OCI-LY7 (cell line): ENCODE measurements at regions not wholly inside any gene's neighbourhood (a gene's known extent, or its start where the extent isn't known, plus 50 kb on each side); places are given as distances from the start of the nearest gene placed in this dataset.

Source experiments
- BruUV-seq: library from RNA; stranded (reverse); fragments of 400-500 nt; replicated peaks from 2 replicates; lab custom pipeline; 2021; lab: Mats Ljungman, UMichigan
- CTCF ChIA-PET: fragments of 300-600 bp; sonication (Branson Sonifier 250); formaldehyde crosslinking; loops from one replicate; lab custom pipeline; 2022; ENCODE audit warnings: antibody characterized with exemption; ENCODE audit not compliant: unreplicated experiment; lab: Charles Lee
- POLR2A ChIA-PET: fragments of 300-600 bp; sonication (Branson Sonifier 250); formaldehyde crosslinking; loops from one replicate; lab custom pipeline; 2022; ENCODE audit warnings: antibody characterized with exemption; lab: Charles Lee
- DNase-seq: peaks from one replicate; pipeline ENCODE4 v3.0.0-alpha.2; 2015; ENCODE audit warnings: low spot score
- H2AFZ ChIP-seq: fragments of 200-600 bp; sonication (generic), shearing (Covaris generic); 2 replicates; pipeline ENCODE4 v1.6.1; 2014; ENCODE audit warnings: mild to moderate bottlenecking, antibody characterized with exemption, low read length, moderate library complexity
- H3K27ac ChIP-seq: fragments of 200-600 bp; sonication (generic); 2 replicates; pipeline ENCODE4 v1.5.1; 2014; ENCODE audit warnings: mixed run types, low read depth, mild to moderate bottlenecking, moderate library complexity, low read length, inconsistent platforms; ENCODE audit not compliant: poor library complexity, severe bottlenecking
- H3K36me3 ChIP-seq: fragments of 200-600 bp; sonication (generic); 2 replicates; pipeline ENCODE4 v1.6.1; 2014; ENCODE audit warnings: mild to moderate bottlenecking, antibody characterized with exemption, low read length, moderate library complexity, mixed read lengths; ENCODE audit not compliant: insufficient read depth
- H3K4me1 ChIP-seq: fragments of 200-600 bp; sonication (generic); 2 replicates; pipeline ENCODE4 v1.5.1; 2014; ENCODE audit warnings: mild to moderate bottlenecking, low read length; ENCODE audit not compliant: insufficient read depth, poor library complexity, severe bottlenecking
- H3K4me2 ChIP-seq: fragments of 200-600 bp; sonication (generic); 2 replicates; pipeline ENCODE4 v1.6.1; 2014; ENCODE audit warnings: mild to moderate bottlenecking, low read length
- H3K4me3 ChIP-seq: fragments of 200-600 bp; sonication (generic); 2 replicates; pipeline ENCODE4 v1.5.1; 2014; ENCODE audit warnings: mild to moderate bottlenecking, low read depth, low read length; ENCODE audit not compliant: poor library complexity, severe bottlenecking
- H3K79me2 ChIP-seq: fragments of 200-600 bp; sonication (generic); 2 replicates; pipeline ENCODE4 v1.6.1; 2016; ENCODE audit warnings: low read depth, mild to moderate bottlenecking, low read length, moderate library complexity, mixed read lengths; ENCODE audit not compliant: insufficient read depth
- H3K9me2 ChIP-seq: fragments of 200-600 bp; sonication (generic); 2 replicates; pipeline ENCODE4 v1.6.1; 2016; ENCODE audit warnings: mild to moderate bottlenecking, low read length, mixed read lengths; ENCODE audit not compliant: insufficient read depth
- H3K9me3 ChIP-seq: fragments of 200-600 bp; sonication (generic); 2 replicates; pipeline ENCODE4 v1.6.1; 2014; ENCODE audit warnings: mild to moderate bottlenecking, mixed run types, low read length, mixed read lengths
- H4K20me1 ChIP-seq: fragments of 200-600 bp; sonication (generic); 2 replicates; pipeline ENCODE4 v1.6.1; 2014; ENCODE audit warnings: mild to moderate bottlenecking, antibody characterized with exemption, low read length, moderate library complexity, mixed read lengths; ENCODE audit not compliant: insufficient read depth
- EZH2phosphoT487 ChIP-seq: fragments of 200-600 bp; sonication (generic); IDR thresholded peaks from 2 replicates; pipeline ENCODE4 v1.6.1; 2018; ENCODE audit warnings: low read depth, borderline replicate concordance, mild to moderate bottlenecking, mixed run types, antibody characterized with exemption, low read length, moderate library complexity, mixed read lengths
- intact Hi-C: fragments of 100-400 bp; cut with micrococcal nuclease; formaldehyde crosslinking; loops from one replicate; pipeline ENCODE4 v1.10.0; 2022; ENCODE audit not compliant: unreplicated experiment
- TF ChIP-seq, protein P1 (sequence below): fragments of 200-600 bp; sonication (generic); conservative IDR thresholded peaks from 2 replicates; pipeline ENCODE4 v1.5.1; 2014; ENCODE audit warnings: mild to moderate bottlenecking, antibody characterized with exemption, low read length, moderate library complexity, mixed read lengths

DNA sequence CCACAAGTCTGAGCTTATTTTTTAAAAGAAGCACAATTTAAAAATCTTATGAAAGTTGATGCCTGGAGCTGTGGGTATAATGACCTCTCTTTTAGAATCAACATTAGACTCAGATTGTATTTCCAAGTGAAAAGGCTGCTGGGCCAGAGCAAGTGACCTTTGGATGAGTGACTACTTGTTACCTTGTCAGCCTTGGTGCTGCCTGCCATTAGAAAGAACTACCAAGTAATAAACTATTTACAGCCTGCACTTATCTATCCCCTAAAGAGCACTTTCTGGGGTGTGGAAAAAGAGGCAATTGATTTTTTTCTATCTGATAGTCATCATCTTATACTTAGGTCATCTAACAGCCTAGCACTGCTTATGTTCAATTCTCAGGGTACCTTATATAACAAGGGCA, 134.9 kb upstream of the FBXL17 start:
- Histone ChIP-seq H3K9me2 (no peaks in the 10 kb centered on the region), H3K4me3 (no peak overlapping the region), H3K9me3 (no peaks in the 10 kb centered on the region), H4K20me1 (no peaks in the 10 kb centered on the region), H3K27ac (no peak overlapping the region), H3K4me1 (peaks cover 9% of the 10 kb centered on the region), H3K4me2 (no peak overlapping the region), H2AFZ (no peak overlapping the region), H3K79me2 (no peaks in the 10 kb centered on the region), H3K36me3 (no peaks in the 10 kb centered on the region)
- intact Hi-C loops = no loop called here
- no peak for TF ChIP-seq EZH2phosphoT487
- TF ChIP-seq, protein P1, sequence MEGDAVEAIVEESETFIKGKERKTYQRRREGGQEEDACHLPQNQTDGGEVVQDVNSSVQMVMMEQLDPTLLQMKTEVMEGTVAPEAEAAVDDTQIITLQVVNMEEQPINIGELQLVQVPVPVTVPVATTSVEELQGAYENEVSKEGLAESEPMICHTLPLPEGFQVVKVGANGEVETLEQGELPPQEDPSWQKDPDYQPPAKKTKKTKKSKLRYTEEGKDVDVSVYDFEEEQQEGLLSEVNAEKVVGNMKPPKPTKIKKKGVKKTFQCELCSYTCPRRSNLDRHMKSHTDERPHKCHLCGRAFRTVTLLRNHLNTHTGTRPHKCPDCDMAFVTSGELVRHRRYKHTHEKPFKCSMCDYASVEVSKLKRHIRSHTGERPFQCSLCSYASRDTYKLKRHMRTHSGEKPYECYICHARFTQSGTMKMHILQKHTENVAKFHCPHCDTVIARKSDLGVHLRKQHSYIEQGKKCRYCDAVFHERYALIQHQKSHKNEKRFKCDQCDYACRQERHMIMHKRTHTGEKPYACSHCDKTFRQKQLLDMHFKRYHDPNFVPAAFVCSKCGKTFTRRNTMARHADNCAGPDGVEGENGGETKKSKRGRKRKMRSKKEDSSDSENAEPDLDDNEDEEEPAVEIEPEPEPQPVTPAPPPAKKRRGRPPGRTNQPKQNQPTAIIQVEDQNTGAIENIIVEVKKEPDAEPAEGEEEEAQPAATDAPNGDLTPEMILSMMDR = no peak
- ChIA-PET POLR2A (interaction anchor here (0.7 to 0.9 kb wide), 2 partner anchors 15 to 195 kb away, joined by 3 read pairs; no protein-coding TSS in a partner anchor), CTCF (no interaction called here)
- BruUV-seq = no TSS peak
- DNase-seq = no peak

DNA sequence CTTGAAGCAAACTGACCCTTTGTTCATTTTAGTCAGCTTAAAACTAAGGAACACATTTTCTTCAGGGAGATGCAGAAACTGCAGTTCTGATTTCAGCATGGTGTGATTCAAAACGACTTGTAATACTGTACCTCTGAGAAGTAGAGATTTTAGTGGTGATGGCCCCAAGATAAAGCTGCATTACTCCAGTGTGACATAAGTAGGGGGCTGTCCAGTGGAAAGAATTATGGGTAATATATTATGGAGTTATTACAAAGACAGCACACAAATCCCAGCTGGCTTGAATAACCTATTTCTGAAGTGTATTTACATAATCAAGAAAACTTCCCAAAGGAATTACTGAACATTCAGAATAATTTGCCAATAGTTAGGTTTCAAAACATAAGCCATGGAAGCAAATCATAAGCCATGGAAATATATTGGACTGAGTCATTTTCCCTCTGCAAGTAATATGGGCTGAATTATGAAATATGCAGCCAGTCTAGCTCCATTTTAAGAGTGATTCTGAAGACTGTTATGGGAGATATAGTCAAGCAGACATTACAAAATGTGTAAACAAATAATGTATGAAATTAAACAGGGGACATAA, 133.7 kb upstream of the FBXL17 start:
- intact Hi-C loops = no loop called here
- Histone ChIP-seq H3K9me2 (no peaks in the 10 kb centered on the region), H3K4me1 (no peaks in the 10 kb centered on the region), H3K4me2 (no peak overlapping the region), H3K79me2 (no peaks in the 10 kb centered on the region), H3K4me3 (no peak overlapping the region), H3K36me3 (no peaks in the 10 kb centered on the region), H2AFZ (no peak overlapping the region), H4K20me1 (no peaks in the 10 kb centered on the region), H3K9me3 (no peaks in the 10 kb centered on the region), H3K27ac (no peak overlapping the region)
- DNase-seq = no peak
- ChIA-PET POLR2A (interaction anchor here (0.7 to 1.1 kb wide), 3 partner anchors 12 to 1645 kb away, joined by 3 to 4 read pairs (median 3); no protein-coding TSS in a partner anchor), CTCF (no interaction called here)
- BruUV-seq = no TSS peak
- no peak for TF ChIP-seq EZH2phosphoT487
- TF ChIP-seq, protein P1 = no peak

DNA sequence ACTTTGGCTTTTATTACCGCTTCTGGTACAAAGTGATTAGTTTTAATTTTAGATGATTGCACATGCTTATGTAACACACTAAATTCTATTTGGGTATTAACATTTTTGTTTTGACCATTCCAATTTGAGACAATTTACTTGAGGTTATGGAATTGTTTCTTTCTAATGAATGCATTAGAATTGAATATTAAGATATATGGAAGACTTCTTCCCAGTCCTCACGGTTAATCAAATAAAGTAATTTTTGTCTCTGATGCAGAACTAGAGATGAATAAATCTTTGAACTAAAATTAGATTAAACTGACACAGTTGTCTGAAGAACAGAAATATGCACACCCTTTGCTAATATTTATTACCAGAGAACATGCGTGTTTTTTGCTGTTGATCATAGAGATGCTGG, 127.1 kb upstream of the FBXL17 start:
- no TSS peak for BruUV-seq
- CTCF ChIA-PET = no interaction called here

More for the DNA sequence above, 127.1 kb upstream of the FBXL17 start:
- intact Hi-C loops = no loop called here
- Histone ChIP-seq H4K20me1 (no peaks in the 10 kb centered on the region), H3K4me2 (no peak overlapping the region), H3K9me3 (no peaks in the 10 kb centered on the region), H3K79me2 (no peaks in the 10 kb centered on the region), H3K4me3 (no peak overlapping the region), H3K27ac (no peak overlapping the region), H3K36me3 (no peaks in the 10 kb centered on the region), H2AFZ (no peak overlapping the region), H3K4me1 (no peaks in the 10 kb centered on the region), H3K9me2 (no peaks in the 10 kb centered on the region)
- DNase-seq = no peak
- POLR2A ChIA-PET = interaction anchor here (0.6 to 0.7 kb wide), 2 partner anchors 1013 to 1776 kb away, joined by 3 to 5 read pairs; no protein-coding TSS in a partner anchor
- TF ChIP-seq EZH2phosphoT487 = no peak
- TF ChIP-seq, protein P1 = no peak
